T-cell (primary cell): ENCODE measurements at regions not wholly inside any gene's neighbourhood (a gene's known extent, or its start where the extent isn't known, plus 50 kb on each side); places are given as distances from the start of the nearest gene placed in this dataset.
"Not testable (repeated sequence)": the region's sequence is repeated elsewhere in the genome, so short reads cannot be mapped to it uniquely, and the experiment has no call there.

Experiments
- ATAC-seq, 4 experiments: fragments of 200-7000 bp in 3 of 4; fragments of 150-1000 bp in 1 of 4; cut with Tn5 transposase; replicated peaks in 1 of 4; 1 replicate in 3 of 4; 2 replicates in 1 of 4; pipeline ENCODE4 v1.10.0; 2021; ENCODE audit warnings: moderate library complexity in 3 of 4, mild to moderate bottlenecking in 2 of 4, moderate number of reproducible peaks in 1 of 4
- CTCF ChIA-PET, 2 donors: fragments of 300-600 bp; sonication (Branson Sonifier 250); formaldehyde crosslinking; loops; one replicate each; lab custom pipeline; 2022; ENCODE audit warnings: antibody characterized with exemption in 2 of 2; lab: Charles Lee
- POLR2A ChIA-PET, 2 donors: fragments of 300-600 bp; sonication (Branson Sonifier 250); formaldehyde crosslinking; loops; one replicate each; lab custom pipeline; 2022; ENCODE audit warnings: antibody characterized with exemption in 2 of 2; lab: Charles Lee
- DNase-seq, 35 experiments: peaks; one replicate each; pipeline versions ENCODE4 v3.0.0 to v3.0.0-alpha.2; 2013 to 2023
- H3K27ac ChIP-seq: one replicate; pipeline ENCODE4 v1.5.1; 2013; ENCODE audit warnings: low read length
- H3K27me3 ChIP-seq, 2 experiments: replicated peaks in 1 of 2; 1 replicate in 1 of 2; 2 replicates in 1 of 2; pipeline versions ENCODE4 v1.6.1 to v1.7.0; 2013; ENCODE audit warnings: low read length in 1 of 2, mixed read lengths in 1 of 2; ENCODE audit not compliant: control insufficient read depth in 2 of 2, insufficient read depth in 2 of 2; ENCODE audit errors: extremely low read depth in 1 of 2
- H3K36me3 ChIP-seq, 2 donors: 1 replicate in 1 of 2; 2 replicates in 1 of 2; pipeline versions ENCODE4 v1.6.1 to v1.7.0; 2013; ENCODE audit warnings: low read length in 1 of 2; ENCODE audit not compliant: control insufficient read depth in 2 of 2, insufficient read depth in 1 of 2; ENCODE audit errors: extremely low read depth in 1 of 2
- H3K4me1 ChIP-seq, 2 experiments: 1 replicate in 1 of 2; 2 replicates in 1 of 2; pipeline versions ENCODE4 v1.6.1 to v1.7.0; 2013; ENCODE audit warnings: low read length in 2 of 2, mixed read lengths in 1 of 2; ENCODE audit not compliant: insufficient read depth in 2 of 2, control insufficient read depth in 1 of 2; ENCODE audit errors: extremely low read depth in 1 of 2
- H3K4me3 ChIP-seq, 2 donors: 1 replicate in 1 of 2; 2 replicates in 1 of 2; pipeline versions ENCODE4 v1.5.1 to v1.7.0; 2013; ENCODE audit warnings: mild to moderate bottlenecking in 2 of 2, low read length in 1 of 2, moderate library complexity in 1 of 2; ENCODE audit not compliant: control insufficient read depth in 1 of 2; ENCODE audit errors: extremely low read depth in 1 of 2
- H3K9me3 ChIP-seq: 2 replicates; pipeline ENCODE4 v1.7.0; 2013
- H3K27ac Mint-ChIP-seq, 2 donors: one replicate each; pipeline ENCODE4 v1.8.0; 2020 to 2021; ENCODE audit warnings: mild to moderate bottlenecking in 2 of 2, mixed read lengths in 2 of 2
- H3K27me3 Mint-ChIP-seq, 2 donors: one replicate each; pipeline ENCODE4 v1.8.0; 2021 to 2022; ENCODE audit warnings: mixed read lengths in 2 of 2
- H3K36me3 Mint-ChIP-seq: one replicate; pipeline ENCODE4 v1.8.0; 2021; ENCODE audit warnings: mixed read lengths
- H3K4me1 Mint-ChIP-seq, 3 donors: one replicate each; pipeline ENCODE4 v1.8.0; 2020 to 2022; ENCODE audit warnings: mixed read lengths in 3 of 3, mild to moderate bottlenecking in 1 of 3
- H3K4me3 Mint-ChIP-seq, 3 donors: one replicate each; pipeline ENCODE4 v1.8.0; 2020 to 2022; ENCODE audit warnings: mild to moderate bottlenecking in 3 of 3, mixed read lengths in 3 of 3, moderate library complexity in 3 of 3
- H3K9me3 Mint-ChIP-seq, 3 donors: one replicate each; pipeline ENCODE4 v1.8.0; 2020 to 2022; ENCODE audit warnings: mixed read lengths in 3 of 3
- WGBS: methylation state at CpG from one replicate; pipeline ENCODE4 v1.1.5; 2013; ENCODE audit warnings: missing lambda C conversion rate; ENCODE audit not compliant: insufficient coverage; 5-methylcytosine and 5-hydroxymethylcytosine counted together

DNA sequence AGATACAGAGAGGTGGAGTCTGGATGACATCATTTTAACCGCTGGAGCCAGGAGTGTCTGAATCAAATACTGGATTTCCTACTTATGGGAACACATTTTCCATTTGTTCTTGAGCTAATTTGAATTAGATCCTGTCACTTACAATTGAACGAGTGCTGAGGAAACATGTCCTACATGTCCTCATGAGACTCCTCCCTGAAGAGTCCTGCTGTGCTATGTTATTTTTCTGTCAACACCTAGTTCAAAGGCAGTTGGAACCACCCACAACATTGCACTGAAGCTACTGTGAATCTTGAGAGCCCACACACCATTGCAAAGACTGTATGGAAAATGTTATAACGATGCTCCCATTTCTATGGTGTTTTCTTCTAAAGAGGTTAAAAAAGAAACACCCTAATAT is 123.5 kb upstream of the CRBN start:
- Histone ChIP-seq H3K36me3 (no peaks in the 10 kb centered on the region), H3K4me1 (peaks cover 0 to 2% of the 10 kb centered on the region in 2 experiments), H3K9me3 (no peaks in the 10 kb centered on the region), H3K27me3 (no peaks in the 10 kb centered on the region), H3K27ac (no peak overlapping the region), H3K4me3 (no peak overlapping the region)
- peaks cover 0 to 19% (median 0%) of the 10 kb centered on the region in 3 donors for H3K4me1 Mint-ChIP-seq
- peaks cover 0 to 8% of the 10 kb centered on the region in 2 donors for H3K27me3 Mint-ChIP-seq
- 77% methylated on average over 2 of the region's 3 CpGs for WGBS
- DNase-seq (no peak), ATAC-seq (no peak)
- H3K27ac Mint-ChIP-seq: no peak overlapping the region
- ChIA-PET POLR2A (no interaction called here), CTCF (no interaction called here)
- H3K36me3 Mint-ChIP-seq: no peaks in the 10 kb centered on the region
- peaks cover 0 to 5% (median 0%) of the 10 kb centered on the region in 3 donors for H3K9me3 Mint-ChIP-seq
- no peak overlapping the region for H3K4me3 Mint-ChIP-seq

GRCh38 chr3:3301476-3301875 is 122.0 kb upstream of the CRBN start:
- Histone ChIP-seq H3K9me3 (no peaks in the 10 kb centered on the region), H3K4me3 (no peak overlapping the region), H3K27ac (no peak overlapping the region), H3K27me3 (no peaks in the 10 kb centered on the region), H3K4me1 (peaks cover 0 to 17% of the 10 kb centered on the region in 2 experiments), H3K36me3 (no peaks in the 10 kb centered on the region)
- ATAC-seq (no peak), DNase-seq (no peak)
- H3K9me3 Mint-ChIP-seq: peaks cover 0 to 5% (median 0%) of the 10 kb centered on the region in 3 donors
- ChIA-PET POLR2A (interaction anchor here in 1 of 2 donors (0.6 kb wide), 1 partner anchor 66 kb away, joined by 3 read pairs; no protein-coding TSS in a partner anchor), CTCF (no interaction called here)
- H3K27ac Mint-ChIP-seq: no peak overlapping the region
- WGBS: 40% methylated on average over 1 of the region's 1 CpG
- H3K4me1 Mint-ChIP-seq: peaks cover 12 to 26% (median 14%) of the 10 kb centered on the region in 3 donors
- peaks cover 0 to 8% of the 10 kb centered on the region in 2 donors for H3K27me3 Mint-ChIP-seq
- H3K36me3 Mint-ChIP-seq: no peaks in the 10 kb centered on the region
- H3K4me3 Mint-ChIP-seq: no peak overlapping the region

DNA sequence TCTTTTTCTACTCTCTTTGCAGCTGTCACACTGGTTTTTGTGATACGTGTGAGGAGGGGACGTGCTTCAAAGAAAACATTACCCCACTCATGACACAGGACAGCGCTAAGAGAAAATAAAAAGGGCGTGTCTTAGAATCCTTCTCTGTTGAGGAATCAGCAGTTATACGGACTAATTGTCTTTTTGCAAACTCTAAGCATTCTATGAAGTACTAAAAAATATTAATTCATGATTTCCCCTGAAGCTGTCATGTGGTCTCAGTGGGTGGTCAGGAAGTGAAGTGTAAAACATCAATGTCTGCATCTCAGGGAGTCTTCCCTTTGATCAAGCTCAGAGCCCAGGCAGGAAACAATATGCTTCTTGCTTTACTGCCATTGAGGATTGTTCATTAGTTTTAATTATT is 117.5 kb upstream of the CRBN start:
- Mint-ChIP-seq H3K4me1 (peaks cover 16 to 32% (median 23%) of the 10 kb centered on the region in 3 donors), H3K27me3 (peaks cover 1 to 5% of the 10 kb centered on the region in 2 donors)

GRCh38 chr3:3295586-3295985 is 116.1 kb upstream of the CRBN start:
- peaks cover 0 to 22% of the 10 kb centered on the region in 2 experiments for H3K4me1 ChIP-seq
- no CpG with 5 or more reads among the region's 1 CpG for WGBS
- no peak for DNase-seq
- ATAC-seq: no peak
- ChIA-PET POLR2A (no interaction called here), CTCF (no interaction called here)
- no peaks in the 10 kb centered on the region for H3K36me3 ChIP-seq
- no peak overlapping the region for H3K27ac ChIP-seq
- peak overlapping the region in 1 of 2 donors; percentile 7 for H3K27ac Mint-ChIP-seq
- peaks cover 16 to 32% (median 23%) of the 10 kb centered on the region in 3 donors for H3K4me1 Mint-ChIP-seq
- H3K9me3 Mint-ChIP-seq: peaks cover 4 to 24% (median 10%) of the 10 kb centered on the region in 3 donors
- no peaks in the 10 kb centered on the region for H3K9me3 ChIP-seq
- H3K27me3 ChIP-seq: no peaks in the 10 kb centered on the region
- peaks cover 0 to 1% of the 10 kb centered on the region in 2 donors for H3K27me3 Mint-ChIP-seq
- H3K4me3 ChIP-seq: no peak overlapping the region
- peak overlapping the region in 1 of 3 donors; percentile 27 for H3K4me3 Mint-ChIP-seq
- peaks cover 4% of the 10 kb centered on the region for H3K36me3 Mint-ChIP-seq

More for the DNA sequence above, 117.5 kb upstream of the CRBN start:
- Histone ChIP-seq H3K27me3 (no peaks in the 10 kb centered on the region), H3K4me3 (peak overlapping the region in 1 of 2 donors; percentile 23), H3K9me3 (no peaks in the 10 kb centered on the region), H3K4me1 (peaks cover 0 to 22% of the 10 kb centered on the region in 2 experiments), H3K36me3 (no peaks in the 10 kb centered on the region), H3K27ac (no peak overlapping the region)
- ATAC-seq (peak; percentile 61 to 89 (median 86)), DNase-seq (peak in 11 of 35 experiments; percentile 0 to 38 (median 5))
- Mint-ChIP-seq H3K4me3 (peak overlapping the region; percentile 40 to 63 (median 48)), H3K27ac (peak overlapping the region; percentile 67 to 81), H3K36me3 (peaks cover 4% of the 10 kb centered on the region), H3K9me3 (peaks cover 4 to 22% (median 10%) of the 10 kb centered on the region in 3 donors)
- no CpG with 5 or more reads among the region's 5 CpGs for WGBS
- ChIA-PET POLR2A (no interaction called here), CTCF (no interaction called here)

- 100% methylated on average over 1 of the region's 3 CpGs for WGBS
- H3K4me3 ChIP-seq, DNase-seq, H3K27ac Mint-ChIP-seq, H3K27me3 Mint-ChIP-seq, ATAC-seq, H3K4me3 Mint-ChIP-seq, H3K9me3 ChIP-seq, H3K36me3 ChIP-seq, H3K27ac ChIP-seq, H3K27me3 ChIP-seq, H3K36me3 Mint-ChIP-seq, POLR2A ChIA-PET, CTCF ChIA-PET, H3K4me1 ChIP-seq: not testable (repeated sequence)
- Mint-ChIP-seq H3K4me1 (peaks cover 7 to 13% (median 9%) of the 10 kb centered on the region in 3 donors), H3K9me3 (peaks cover 4 to 24% (median 4%) of the 10 kb centered on the region in 3 donors)
These were observed 112.3 kb upstream of the CRBN start for GRCh38 chr3:3291756-3292283.

DNA sequence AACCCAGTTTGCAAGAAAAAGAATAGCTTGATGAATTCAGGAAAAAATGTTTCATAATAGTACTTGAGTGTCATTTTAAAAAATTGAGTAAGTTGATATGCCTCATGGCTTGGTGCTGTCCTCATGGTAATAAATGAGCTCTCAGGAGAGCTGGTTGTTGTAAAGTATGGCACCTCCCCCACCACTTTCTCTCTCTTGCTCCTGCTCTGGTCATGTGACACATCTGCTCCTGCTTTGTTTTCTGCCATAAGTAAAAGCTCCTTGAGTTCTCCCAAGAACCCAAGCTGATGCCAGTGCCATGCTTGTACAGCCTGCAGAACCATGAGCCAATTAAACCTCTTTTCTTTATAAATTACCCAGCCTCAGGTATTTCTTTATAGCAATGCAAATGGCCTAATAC is 108.8 kb upstream of the CRBN start:
- Histone ChIP-seq H3K27ac (no peak overlapping the region), H3K36me3 (no peaks in the 10 kb centered on the region), H3K4me1 (no peaks in the 10 kb centered on the region), H3K4me3 (no peak overlapping the region), H3K27me3 (no peaks in the 10 kb centered on the region), H3K9me3 (no peaks in the 10 kb centered on the region)
- DNase-seq (no peak), ATAC-seq (no peak)
- H3K27me3 Mint-ChIP-seq: peaks cover 0 to 1% of the 10 kb centered on the region in 2 donors
- no peaks in the 10 kb centered on the region for H3K36me3 Mint-ChIP-seq
- H3K4me1 Mint-ChIP-seq: no peaks in the 10 kb centered on the region
- H3K27ac Mint-ChIP-seq: no peak overlapping the region
- H3K4me3 Mint-ChIP-seq: no peak overlapping the region
- peaks cover 0 to 8% (median 0%) of the 10 kb centered on the region in 3 donors for H3K9me3 Mint-ChIP-seq
- CTCF ChIA-PET: no interaction called here
- POLR2A ChIA-PET: no interaction called here
